Stimulated activated CD8-positive, alpha-beta memory T cell treated with anti-CD3 and anti-CD28 coated beads, Interleukin-2, amount 100 ng/mL, for 1 hour (primary cell): ENCODE measurements at regions not wholly inside any gene's neighbourhood (a gene's known extent, or its start where the extent isn't known, plus 50 kb on each side); places are given as distances from the start of the nearest gene placed in this dataset.

Experiments
- DNase-seq, 2 donors: peaks; one replicate each; pipeline ENCODE4 v3.0.0-alpha.2; 2020; ENCODE audit warnings: low read depth in 2 of 2

DNA sequence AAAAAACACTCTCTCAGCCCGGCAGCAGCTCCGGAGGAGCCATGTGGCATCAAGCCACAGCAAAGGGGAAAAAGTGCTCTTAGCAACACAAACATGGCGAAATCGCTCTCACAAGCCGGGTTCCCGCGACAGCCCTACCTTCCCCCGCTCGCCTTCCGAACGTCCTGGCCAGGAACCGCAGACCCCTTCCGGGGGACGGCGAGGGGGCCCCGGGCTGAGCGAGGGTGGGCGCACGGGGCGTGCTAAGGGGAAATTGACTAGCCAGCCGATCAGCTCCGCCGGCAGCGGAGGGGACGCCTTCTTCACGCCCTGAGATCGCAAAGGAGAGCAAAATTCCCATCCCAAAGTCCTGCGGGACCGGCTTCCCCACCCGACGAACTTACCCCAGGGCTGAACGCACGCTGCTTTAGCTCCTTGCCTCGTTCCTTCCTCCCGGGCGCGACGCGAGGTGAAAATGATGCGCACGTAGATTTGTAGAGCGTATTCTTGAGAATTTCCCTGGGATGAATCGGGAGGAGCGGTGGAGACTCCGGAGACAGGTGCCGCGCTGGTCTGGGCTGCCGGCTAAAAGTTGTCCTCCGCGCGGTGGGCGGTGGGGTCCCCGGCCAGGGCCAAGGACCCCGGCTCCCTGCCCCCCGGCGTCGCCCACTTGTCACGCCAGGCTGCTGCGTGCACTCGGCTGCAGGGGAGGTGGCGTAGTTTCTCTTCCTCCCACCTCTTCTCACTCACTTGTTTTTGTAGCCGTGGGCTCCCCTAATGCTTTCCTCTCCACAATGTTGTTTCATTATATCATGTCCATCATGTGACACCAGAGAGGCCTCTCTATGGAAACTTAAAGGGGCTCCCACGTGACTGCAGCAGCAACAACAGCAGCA lies 220.1 kb upstream of the MKLN1 start:
- DNase-seq: peak in 1 of 2 donors; percentile 54

DNA sequence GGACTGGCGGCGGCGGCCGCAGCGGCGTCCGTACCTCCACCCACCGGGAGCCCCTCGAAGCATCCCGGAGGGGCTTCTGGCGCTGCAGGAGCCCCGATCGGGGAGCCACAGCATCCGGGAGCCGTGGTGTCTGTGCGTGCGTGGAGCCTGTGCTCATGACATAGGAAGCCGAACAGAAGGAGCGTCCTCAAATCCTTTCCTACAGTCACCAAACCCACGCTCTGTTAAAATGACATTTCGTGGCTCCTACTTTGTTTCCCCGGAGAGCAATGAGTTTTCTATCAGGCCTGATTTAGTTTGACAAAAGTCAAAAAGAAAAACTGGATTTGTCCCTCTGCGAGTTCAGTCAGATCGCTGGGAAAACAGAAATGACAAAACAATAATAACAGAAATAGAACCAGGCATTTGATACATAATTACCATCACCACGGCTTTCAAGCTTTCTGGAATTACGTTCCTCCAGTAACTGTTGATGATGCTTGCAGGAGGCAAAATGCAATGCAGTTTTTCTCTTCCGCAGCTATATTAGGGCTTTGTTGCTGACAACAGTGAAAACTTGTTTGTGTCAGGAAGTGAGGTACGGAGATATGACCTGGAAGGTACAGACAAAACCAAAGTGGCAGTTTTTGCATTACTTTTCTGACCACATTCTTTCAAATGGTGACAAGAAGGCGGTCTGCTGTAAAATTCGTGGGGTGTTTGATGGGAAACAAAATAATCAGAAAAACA lies 219.3 kb upstream of the MKLN1 start:
- no peak for DNase-seq

DNA sequence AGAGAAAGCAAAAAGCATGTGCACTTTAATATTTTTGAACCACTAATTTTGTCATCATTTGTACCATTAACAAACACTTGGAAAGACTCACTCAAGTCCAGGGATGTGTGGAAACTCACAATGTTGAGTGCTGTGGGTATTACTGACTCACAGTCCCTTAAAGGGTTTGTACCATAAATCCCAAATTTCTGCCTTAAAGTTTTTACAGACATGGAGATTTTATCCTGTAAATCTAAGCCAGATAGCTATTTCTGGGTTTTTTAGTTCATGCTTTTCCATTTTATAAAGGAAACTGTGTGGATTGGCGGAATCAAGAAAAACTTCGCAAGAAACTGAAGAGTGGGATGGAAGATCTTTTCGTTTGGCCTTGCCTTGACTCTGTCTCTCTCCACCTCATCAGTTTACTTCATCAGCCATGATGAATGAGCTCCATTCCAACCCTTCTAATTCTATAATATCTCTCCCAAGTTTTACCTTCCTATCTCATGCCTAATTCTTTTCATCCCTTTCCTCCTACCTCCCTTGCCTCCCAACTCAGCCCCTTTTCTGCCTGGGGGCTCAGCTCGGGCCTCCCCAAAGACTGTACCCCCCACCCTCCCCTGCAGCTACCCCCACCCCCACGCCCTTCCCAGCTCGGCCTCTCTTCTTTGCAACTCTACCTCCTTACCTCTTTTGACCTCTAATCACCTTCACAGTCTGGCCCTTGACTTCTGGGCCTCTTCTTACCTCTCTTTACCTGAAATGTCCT lies 218.5 kb upstream of the MKLN1 start:
- DNase-seq: no peak

DNA sequence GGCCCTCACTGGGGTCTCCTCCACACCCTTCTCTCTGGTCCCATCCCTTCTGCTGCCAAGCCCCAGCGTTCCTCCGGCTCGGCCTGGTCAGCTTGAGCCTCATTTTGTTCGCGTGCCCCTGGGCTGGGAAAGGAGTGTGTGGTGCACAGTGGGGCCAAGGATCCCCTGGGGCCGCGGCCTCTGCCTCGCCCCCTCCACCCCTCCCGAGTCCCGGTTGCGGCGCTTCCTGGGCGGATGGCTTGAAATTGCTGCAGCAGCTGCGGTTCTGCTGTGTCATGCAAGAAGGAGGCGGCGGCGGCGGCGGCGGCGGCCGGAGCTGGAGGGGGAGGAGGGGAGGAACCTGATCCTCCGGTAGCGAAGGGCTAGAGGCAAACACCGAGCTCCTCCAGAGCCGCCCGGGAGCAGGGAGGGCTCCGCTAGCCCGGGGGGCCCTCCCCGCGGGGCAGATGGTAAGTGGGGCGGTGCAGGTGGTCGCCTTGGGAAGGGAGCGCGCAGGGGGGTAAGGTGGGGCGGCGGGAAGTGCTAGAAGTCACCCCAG lies 217.8 kb upstream of the MKLN1 start:
- DNase-seq: peak in 1 of 2 donors; percentile 48

DNA sequence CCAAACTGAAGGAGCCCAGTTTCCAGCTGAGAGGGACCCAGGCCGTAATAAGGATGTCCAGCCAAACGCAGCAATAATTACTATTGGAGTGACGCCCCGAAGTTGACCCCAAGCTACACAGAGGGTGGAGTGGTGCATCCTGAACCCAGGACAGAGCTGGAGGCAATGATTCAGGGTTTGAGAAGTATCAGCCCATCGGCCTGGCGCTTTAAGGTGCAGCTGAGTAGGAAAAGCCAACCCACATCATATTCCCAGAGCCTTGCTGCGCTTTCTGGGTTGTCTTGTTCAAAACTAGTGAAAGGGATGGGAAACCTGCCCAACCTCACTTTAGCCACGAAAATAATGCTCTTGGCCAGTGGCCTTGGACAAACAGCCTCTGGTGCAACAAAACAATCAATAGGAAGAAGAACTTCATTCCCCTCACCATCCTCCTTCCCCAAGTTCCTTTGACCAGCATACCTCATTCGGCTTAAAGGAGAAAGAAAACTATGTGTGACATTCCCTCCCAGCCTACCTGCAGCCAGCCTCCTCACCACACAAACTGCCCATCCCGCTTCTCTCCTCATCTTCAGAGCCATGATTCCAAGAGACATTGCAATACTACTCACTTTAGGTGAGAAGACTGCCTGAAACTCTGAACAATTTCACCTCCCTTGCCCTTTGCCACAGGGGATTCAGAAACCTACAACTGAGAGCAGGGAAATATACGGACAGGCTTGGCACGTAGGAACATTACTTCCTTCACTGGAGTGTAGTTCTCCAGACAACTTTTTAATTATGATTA lies 217.2 kb upstream of the MKLN1 start:
- DNase-seq: no peak

DNA sequence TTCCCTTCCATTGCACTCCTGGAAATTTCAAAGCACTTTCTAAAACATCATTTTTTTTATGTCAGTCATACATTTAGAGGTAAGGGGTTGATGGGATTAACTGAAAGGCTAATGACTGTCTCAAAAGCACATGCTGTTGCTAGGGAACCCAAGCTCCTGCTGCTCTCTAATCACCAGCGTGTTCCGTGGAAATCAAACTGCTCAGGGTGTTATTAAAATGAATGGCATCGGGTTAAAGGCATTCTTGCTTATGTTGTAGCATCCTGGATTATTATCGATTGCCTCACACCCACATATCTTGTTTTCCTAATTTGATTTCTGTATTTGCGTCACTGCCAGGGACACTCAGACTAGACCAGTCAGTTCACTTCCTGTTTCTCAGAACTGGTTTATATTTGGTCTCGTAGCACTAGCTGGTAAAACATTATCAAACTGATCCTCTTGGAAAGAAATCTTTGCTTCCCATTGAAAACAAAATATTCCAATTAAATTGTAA lies 216.5 kb upstream of the MKLN1 start:
- DNase-seq: no peak

DNA sequence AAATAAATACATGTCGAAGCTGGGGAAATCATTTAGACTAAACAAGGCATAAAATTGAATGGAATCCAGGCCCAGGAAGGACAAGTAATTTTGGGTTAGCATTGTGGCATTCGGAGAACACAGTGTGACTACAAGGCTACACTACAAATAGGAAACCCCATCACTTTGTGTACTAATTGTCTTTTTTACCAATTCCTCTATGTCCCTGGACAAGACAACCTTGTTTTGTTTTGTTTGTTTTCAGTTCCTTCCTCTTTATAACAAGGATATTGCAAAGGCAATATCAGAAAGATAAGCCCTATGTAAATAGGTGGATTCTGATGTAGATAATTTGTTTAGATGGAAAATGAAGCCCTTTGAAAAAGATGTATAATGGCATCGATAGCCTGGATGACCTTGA lies 215.9 kb upstream of the MKLN1 start:
- no peak for DNase-seq

DNA sequence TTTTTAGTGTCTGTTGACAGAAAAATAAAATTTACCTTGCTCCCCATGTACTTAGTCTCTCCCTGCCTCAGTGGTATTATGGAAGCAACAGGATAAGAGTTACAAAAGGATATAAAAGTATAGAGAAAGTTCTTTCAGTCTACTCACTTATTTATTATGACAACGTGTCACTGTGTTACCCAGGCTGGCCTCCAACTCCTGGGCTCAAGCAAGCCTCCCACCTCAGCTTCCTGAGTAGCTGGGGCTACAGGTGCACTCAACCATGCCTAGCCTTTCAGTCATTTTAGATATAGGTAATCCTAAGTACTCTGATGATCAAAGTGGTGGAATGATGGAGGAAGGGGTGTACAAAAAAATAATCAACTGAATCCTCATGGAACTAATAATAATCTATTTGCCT lies 215.2 kb upstream of the MKLN1 start:
- no peak for DNase-seq

DNA sequence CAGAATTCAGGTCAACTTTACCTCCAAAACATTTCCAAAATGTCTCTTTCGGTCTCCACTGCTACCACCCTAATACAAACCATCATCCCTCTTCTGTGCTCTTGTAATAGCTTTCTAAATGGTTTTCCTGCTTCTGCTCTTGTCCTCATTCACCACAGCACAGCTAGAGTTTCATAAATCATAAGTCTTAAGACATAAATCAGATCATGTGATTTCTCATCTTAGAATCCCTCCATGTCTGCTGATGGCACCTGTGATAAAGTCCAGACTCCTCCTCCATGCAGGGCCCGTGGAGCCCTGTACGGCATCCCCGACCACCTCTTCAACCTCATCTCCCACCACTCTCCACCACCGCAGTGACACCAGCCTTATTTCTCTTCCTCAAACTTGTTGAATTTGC lies 212.3 kb upstream of the MKLN1 start:
- no peak for DNase-seq

DNA sequence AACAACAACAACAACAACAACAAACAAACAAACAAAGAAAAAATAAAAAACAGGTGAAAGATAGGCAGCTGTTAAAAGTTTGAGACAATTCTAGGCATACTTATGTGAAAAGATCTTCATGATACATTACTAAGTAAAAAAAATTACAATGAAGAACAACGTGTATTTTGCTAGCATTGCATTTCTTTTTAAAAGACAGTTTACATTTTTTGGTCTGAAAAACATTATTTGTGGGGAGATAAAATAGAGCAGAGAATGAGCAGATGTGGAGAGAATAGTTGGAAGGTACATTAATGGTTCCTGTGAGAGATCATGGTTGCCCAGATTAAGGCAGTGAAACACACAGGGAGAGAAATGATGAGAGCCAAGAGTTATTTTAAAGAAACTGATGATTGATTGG lies 210.2 kb upstream of the MKLN1 start:
- DNase-seq: no peak

DNA sequence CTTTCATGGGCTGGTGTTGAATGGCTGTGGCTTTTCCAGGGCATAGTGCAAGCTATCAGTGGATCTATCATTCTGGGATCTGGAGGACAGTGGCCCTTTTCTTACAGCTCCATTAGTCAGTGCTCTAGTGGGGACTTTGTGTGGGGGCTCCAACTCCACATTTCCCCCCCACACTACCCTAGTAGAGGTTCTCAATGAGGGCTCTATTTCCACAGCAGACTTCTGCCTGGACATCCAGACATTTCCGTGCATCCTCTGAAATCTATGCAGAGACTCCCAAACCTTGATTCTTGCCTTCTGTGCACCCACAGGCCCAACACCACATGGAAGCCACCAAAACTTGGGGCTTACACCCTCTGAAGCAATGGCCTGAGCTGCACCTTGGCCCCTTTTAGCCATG lies 208.3 kb upstream of the MKLN1 start:
- no peak for DNase-seq

DNA sequence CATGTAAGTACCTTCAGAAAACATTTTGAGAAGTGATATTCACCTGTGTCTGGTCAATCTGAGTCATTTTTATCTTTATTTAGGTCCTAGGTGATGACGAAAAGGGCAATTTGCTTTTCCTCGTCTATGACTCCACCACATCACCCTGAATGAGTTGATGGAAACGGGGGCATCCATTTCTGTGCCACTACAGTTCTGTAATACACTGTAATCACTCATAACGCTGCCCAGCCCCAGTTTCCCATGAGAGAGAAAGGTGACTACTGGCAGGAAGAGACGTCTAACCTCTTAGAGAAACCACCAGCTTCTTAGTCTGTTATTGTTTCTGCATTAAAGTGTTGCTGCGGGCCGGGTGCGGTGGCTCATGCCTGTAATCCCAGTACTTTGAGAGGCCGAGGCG lies 205.3 kb upstream of the MKLN1 start:
- DNase-seq: no peak

DNA sequence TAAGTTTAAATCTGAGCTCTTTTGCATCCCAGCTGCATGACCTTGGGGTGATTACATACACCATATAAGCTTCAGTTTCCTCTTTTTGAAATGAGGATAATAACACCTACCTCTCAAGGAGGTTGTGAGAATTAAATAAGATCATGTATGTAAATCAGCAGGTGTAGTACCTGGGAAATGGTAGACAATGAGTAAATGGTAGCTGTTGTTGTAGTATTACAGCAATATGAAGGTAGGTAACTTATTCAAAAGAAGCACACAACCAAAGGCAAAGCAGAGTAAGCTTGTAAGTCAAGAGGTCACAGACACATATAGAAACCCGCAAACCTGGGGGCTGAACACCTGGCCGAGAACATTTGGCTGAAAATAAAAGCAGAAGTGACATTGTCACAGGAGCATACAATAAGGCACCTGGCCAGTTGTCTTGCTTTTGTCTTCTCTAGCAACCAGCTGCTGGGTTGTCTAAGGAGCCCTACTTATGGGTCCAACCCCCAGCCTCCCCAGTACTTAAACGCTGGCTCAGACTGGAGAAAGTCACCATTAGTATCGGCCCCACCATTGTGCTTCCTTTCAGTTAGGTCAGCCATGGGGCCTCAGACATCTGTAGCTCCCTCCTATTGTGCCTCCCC lies 203.6 kb upstream of the MKLN1 start:
- DNase-seq: no peak

DNA sequence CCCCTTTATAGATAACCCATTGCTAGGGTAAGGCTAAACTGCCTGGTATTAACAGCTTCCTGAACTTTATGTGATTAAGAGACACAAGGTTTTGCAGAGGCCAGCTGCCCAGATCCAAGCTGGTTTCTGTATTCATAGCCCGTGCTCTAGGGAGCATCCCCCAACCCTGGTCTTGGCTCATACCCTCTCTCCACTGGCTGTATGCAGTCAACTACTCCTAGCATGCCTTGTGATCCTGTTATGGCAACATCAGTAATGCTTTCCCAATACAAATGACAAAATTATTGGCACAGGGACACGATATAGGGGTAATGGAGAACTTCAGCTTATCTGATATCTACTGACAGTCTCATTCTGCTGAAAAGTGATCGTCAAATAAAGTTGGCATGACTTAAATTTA lies 202.8 kb upstream of the MKLN1 start:
- no peak for DNase-seq

DNA sequence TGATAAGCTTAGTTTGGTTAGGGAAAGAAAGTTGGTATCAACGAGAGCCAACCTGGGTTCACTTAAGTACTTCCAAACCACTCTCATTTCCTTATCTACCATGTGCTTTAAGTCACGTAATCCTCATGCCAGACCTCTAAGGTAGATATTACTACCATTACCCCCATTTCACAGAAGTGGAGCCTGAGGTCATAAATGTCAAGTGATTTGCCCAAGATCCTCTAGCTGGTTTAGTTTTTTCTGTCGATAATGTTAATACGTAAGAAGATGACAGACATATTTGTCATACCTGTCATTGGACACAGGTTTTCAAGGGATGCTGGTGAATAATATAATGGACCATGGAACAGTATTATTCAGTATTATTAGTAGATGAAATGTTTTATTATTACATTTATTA lies 197.4 kb upstream of the MKLN1 start:
- DNase-seq: no peak

DNA sequence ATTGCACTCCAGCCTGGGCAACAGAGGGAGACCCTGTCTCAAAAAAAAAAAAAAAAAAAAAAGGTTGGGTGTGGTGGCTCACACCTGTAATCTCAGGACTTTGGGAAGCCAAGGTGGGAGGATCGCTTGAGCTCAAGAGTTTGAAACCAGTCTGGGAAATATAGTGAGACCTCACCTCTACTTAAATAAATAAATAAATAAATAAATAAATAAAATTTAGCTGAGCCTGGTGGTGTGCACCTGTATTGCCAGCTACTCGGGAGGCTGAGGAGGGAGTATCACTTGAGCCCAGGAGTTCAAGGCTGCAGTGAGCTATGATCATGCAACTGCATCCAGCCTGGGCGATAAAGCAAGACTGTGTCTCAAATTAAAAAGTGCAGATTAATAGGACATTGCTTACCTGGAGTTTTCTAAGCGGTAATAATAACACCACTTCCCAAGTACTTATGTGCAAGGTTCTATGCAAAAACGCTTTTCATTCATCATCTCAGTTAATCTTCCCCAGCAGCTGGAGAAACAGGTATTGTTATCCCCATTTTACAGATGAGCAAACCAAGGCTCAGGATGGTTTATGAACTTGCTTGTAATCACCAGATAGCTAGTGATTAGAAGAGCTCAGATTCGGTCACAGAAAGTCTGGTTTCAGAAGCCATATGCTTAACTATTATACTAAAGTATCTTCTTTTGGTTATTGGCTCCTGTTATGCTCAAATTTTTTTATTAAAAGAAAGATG lies 196.5 kb upstream of the MKLN1 start:
- DNase-seq: no peak

DNA sequence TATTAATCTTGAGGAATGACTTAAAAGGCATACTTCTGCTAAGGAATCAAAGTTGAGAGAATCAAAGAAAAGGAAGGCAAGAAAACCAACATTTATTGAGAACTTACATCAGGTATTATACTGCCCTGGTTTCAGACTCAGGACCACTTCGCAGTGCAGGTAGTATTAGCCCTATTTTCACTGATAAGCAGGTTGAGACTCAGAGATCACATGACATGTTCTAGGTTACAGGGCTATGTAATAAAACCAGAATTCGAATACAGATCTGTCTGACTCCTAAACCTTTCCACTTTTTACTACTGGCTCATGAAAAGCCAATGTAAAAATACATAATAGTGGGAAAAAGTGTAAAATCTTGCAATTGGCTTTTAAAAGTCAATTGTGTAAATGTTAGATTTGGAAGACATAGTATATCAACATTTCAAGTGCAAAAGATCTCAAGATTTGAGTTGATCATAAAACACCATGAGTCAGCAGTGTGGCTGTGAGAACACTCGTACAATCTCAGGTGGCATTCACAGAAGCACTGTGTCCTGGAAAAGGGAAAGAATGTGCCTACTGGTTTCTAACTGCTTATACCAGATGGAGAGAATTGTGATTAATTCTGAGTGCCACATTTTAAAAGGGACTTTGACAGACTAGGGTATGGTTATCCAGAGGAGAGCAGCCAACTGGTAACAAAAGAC lies 195.8 kb upstream of the MKLN1 start:
- no peak for DNase-seq

DNA sequence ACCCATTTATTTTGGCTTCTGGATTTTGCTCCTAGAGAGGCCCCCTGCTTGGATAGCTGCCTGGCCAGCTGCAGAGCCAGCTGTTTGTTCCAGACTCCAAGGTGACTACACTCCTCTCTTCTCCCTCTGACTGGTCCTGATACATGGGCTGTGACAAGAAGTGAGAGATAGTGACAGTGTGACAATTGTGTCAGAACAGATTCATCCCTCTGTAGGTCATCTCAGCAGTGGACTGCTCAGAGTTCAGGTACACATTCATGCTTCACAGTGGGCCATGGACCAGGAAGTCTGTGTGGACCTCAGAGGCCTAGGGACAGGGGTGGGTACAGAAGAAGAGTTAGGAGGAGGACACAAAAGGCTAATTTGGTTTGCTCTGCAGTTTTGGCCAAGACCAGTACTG lies 188.2 kb upstream of the MKLN1 start:
- no peak for DNase-seq

DNA sequence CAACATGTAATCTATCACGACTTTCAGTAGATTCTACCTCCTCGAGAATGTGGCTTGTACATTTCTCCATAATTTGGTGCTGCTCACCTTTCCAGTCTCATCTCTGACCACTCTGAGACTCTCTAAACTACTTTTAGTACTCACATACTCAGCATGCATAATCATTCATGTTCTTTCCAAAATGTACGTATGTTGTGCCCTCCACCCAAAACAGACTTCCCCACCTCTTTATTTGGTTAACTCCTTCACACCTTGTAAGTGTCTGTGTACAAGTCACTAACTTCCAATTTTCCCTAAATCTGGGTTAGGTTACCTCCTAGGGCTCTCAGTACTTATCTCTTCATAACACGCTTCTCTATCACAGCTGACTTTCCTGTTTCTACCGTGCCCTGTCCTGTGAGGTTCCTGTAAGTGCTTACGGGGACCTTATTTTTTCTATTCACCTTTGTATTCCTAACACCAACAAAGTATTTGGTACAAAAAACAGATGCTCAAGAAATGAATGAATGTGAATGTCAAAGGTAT lies 186.2 kb upstream of the MKLN1 start:
- no peak for DNase-seq
